ENCODE measurements at regions not wholly inside any gene's neighbourhood (a gene's known extent, or its start where the extent isn't known, plus 50 kb on each side); places are given as distances from the start of the nearest gene placed in this dataset.
A peak's percentile ranks its signal among the peaks of the same experiment; 100 is the strongest.

GRCh38 chr4:57448901-57449300 is 338.7 kb upstream of the IGFBP7 start:
- no peak for DNase-seq

- DNase-seq, result no peak
Measured at GRCh38 chr4:57448452-57448851, 338.3 kb upstream of the IGFBP7 start.

GRCh38 chr4:57446266-57446665 is 336.1 kb upstream of the IGFBP7 start:
- DNase-seq, result no peak

GRCh38 chr4:57445686-57446085 is 335.5 kb upstream of the IGFBP7 start:
- DNase-seq, result no peak

- no peak for DNase-seq
Measured at GRCh38 chr4:57444671-57445070, 334.5 kb upstream of the IGFBP7 start.

- no peak for DNase-seq
Measured at GRCh38 chr4:57443787-57444186, 333.6 kb upstream of the IGFBP7 start.

GRCh38 chr4:57443308-57443707 is 333.1 kb upstream of the IGFBP7 start:
- no peak for DNase-seq

- DNase-seq, result no peak
Measured at GRCh38 chr4:57442831-57443291, 332.7 kb upstream of the IGFBP7 start.

- no peak for DNase-seq
Measured at GRCh38 chr4:57442241-57442640, 332.1 kb upstream of the IGFBP7 start.

- DNase-seq, result no peak
Measured at GRCh38 chr4:57437649-57438048, 327.5 kb upstream of the IGFBP7 start.

- DNase-seq, result no peak
Measured at GRCh38 chr4:57435300-57435699, 325.1 kb upstream of the IGFBP7 start.

- no peak for DNase-seq
Measured at GRCh38 chr4:57430726-57431125, 320.5 kb upstream of the IGFBP7 start.

GRCh38 chr4:57426779-57427395 is 316.7 kb upstream of the IGFBP7 start:
- DNase-seq, result peak; percentile 3

- DNase-seq, result no peak
Measured at GRCh38 chr4:57425610-57426009, 315.4 kb upstream of the IGFBP7 start.

- DNase-seq, result no peak
Measured at GRCh38 chr4:57424232-57424897, 314.2 kb upstream of the IGFBP7 start.

- DNase-seq, result no peak
Measured at GRCh38 chr4:57418133-57418532, 307.9 kb upstream of the IGFBP7 start.

- no peak for DNase-seq
Measured at GRCh38 chr4:57412259-57413054, 302.3 kb upstream of the IGFBP7 start.

GRCh38 chr4:57410331-57411052 is 300.3 kb upstream of the IGFBP7 start:
- no peak for DNase-seq

GRCh38 chr4:57405359-57405758 is 295.2 kb upstream of the IGFBP7 start:
- no peak for DNase-seq

- no peak for DNase-seq
Measured at GRCh38 chr4:57404483-57404882, 294.3 kb upstream of the IGFBP7 start.

GRCh38 chr4:57403591-57403990 is 293.4 kb upstream of the IGFBP7 start:
- DNase-seq, result no peak

- no peak for DNase-seq
Measured at GRCh38 chr4:57401586-57401985, 291.4 kb upstream of the IGFBP7 start.

- no peak for DNase-seq
Measured at GRCh38 chr4:57378766-57379165, 268.6 kb upstream of the IGFBP7 start.
